PFSK-1 (cell line): ENCODE measurements at regions not wholly inside any gene's neighbourhood (a gene's known extent, or its start where the extent isn't known, plus 50 kb on each side); places are given as distances from the start of the nearest gene placed in this dataset.

Source experiments
- FOXP2 ChIP-seq: optimal IDR thresholded peaks from 2 replicates; pipeline ENCODE3; 2011; ENCODE audit warnings: borderline replicate concordance, control low read depth, inconsistent platforms; ENCODE audit not compliant: insufficient read depth; ENCODE audit errors: extremely low read length, extremely low read depth
- POLR2AphosphoS5 ChIP-seq: IDR thresholded peaks from 2 replicates; pipeline ENCODE4 v1.6.1; 2012; ENCODE audit warnings: low read depth, mild to moderate bottlenecking, control low read depth, low read length, moderate library complexity
- REST ChIP-seq, 2 experiments: IDR thresholded peaks; 2 replicates each; pipeline versions ENCODE4 v1.6.1 to v1.8.0; 2011 to 2012; ENCODE audit warnings: low read depth in 2 of 2, low read length in 2 of 2, control low read depth in 1 of 2, inconsistent platforms in 1 of 2, mild to moderate bottlenecking in 1 of 2, moderate library complexity in 1 of 2; ENCODE audit not compliant: insufficient read depth in 1 of 2
- SIN3A ChIP-seq: IDR thresholded peaks from 2 replicates; pipeline ENCODE4 v1.6.1; 2012; ENCODE audit warnings: mild to moderate bottlenecking, low read length, moderate library complexity, borderline replicate concordance; ENCODE audit not compliant: insufficient read depth
- TAF1 ChIP-seq: IDR thresholded peaks from 2 replicates; pipeline ENCODE4 v1.6.1; 2012; ENCODE audit warnings: low read length, control low read depth, borderline replicate concordance; ENCODE audit not compliant: insufficient read depth

- TF ChIP-seq REST (IDR thresholded peaks at IDR 0.05; ENCODE audit: insufficient read depth in 1 of 2, low read depth in 2 of 2, low read length in 2 of 2) (no peak), POLR2AphosphoS5 (no peak), SIN3A (no peak), FOXP2 (no peak), TAF1 (no peak)
Measured at GRCh38 chr10:121195524-121195910, 344.4 kb downstream of the WDR11 start.

- TF ChIP-seq POLR2AphosphoS5 (no peak), TAF1 (no peak), SIN3A (no peak), FOXP2 (no peak), REST (IDR thresholded peaks at IDR 0.05; ENCODE audit: insufficient read depth in 1 of 2, low read depth in 2 of 2, low read length in 2 of 2) (no peak)
Measured at GRCh38 chr10:121199081-121199480, 347.9 kb downstream of the WDR11 start.

GRCh38 chr10:121205625-121206024, 354.5 kb downstream of the WDR11 start:
- TF ChIP-seq POLR2AphosphoS5 (no peak), FOXP2 (no peak), TAF1 (no peak), REST (IDR thresholded peaks at IDR 0.05; ENCODE audit: insufficient read depth in 1 of 2, low read depth in 2 of 2, low read length in 2 of 2) (no peak), SIN3A (no peak)

GRCh38 chr10:121211446-121211845, 360.3 kb downstream of the WDR11 start:
- no peak for TF ChIP-seq TAF1
- TF ChIP-seq REST (IDR thresholded peaks at IDR 0.05; ENCODE audit: insufficient read depth in 1 of 2, low read depth in 2 of 2, low read length in 2 of 2): no peak
- no peak for TF ChIP-seq FOXP2
- no peak for TF ChIP-seq SIN3A

GRCh38 chr10:121213437-121213836, 362.3 kb downstream of the WDR11 start:
- TF ChIP-seq TAF1: no peak
- TF ChIP-seq POLR2AphosphoS5: no peak
- no peak for TF ChIP-seq REST (IDR thresholded peaks at IDR 0.05; ENCODE audit: insufficient read depth in 1 of 2, low read depth in 2 of 2, low read length in 2 of 2)
- TF ChIP-seq FOXP2: no peak
- TF ChIP-seq SIN3A: no peak
